GM13976 (cell line): ENCODE measurements at regions not wholly inside any gene's neighbourhood (a gene's known extent, or its start where the extent isn't known, plus 50 kb on each side); places are given as distances from the start of the nearest gene placed in this dataset.

ENCODE experiments used
- DNase-seq: peaks from one replicate; pipeline ENCODE4 v3.0.0; 2012; ENCODE audit warnings: low spot score
- CTCF ChIP-seq: IDR thresholded peaks from 2 replicates; pipeline ENCODE4 v1.5.1; 2012; ENCODE audit warnings: borderline replicate concordance, mild to moderate bottlenecking; ENCODE audit not compliant: insufficient read depth; ENCODE audit errors: extremely low read depth, missing control alignments, control extremely low read depth
- in situ Hi-C: fragments of 300-500 bp; cut with MboI; formaldehyde crosslinking; loops from one replicate; pipeline ENCODE4 v1.12.0; 2022; ENCODE audit warnings: low sequenced_read_pairs, mixed read lengths, inconsistent platforms; ENCODE audit not compliant: unreplicated experiment

- in situ Hi-C loops, result no loop called here
- TF ChIP-seq CTCF, result no peak
- DNase-seq, result no peak
Measured at GRCh38 chrX:39848243-39848642, 249.5 kb downstream of the BCOR start.

- in situ Hi-C loops, result no loop called here
- DNase-seq, result no peak
Measured at GRCh38 chrX:39848900-39849299, 248.9 kb downstream of the BCOR start.

GRCh38 chrX:39850209-39850608 is 247.5 kb downstream of the BCOR start:
- no peak for TF ChIP-seq CTCF
- in situ Hi-C loops, result no loop called here

More at GRCh38 chrX:39848900-39849299, 248.9 kb downstream of the BCOR start:
- no peak for TF ChIP-seq CTCF

GRCh38 chrX:39850630-39851152 is 247.1 kb downstream of the BCOR start:
- DNase-seq, result no peak
- TF ChIP-seq CTCF, result no peak
- in situ Hi-C loops, result no loop called here

More at GRCh38 chrX:39850209-39850608, 247.5 kb downstream of the BCOR start:
- no peak for DNase-seq

- TF ChIP-seq CTCF, result no peak
- in situ Hi-C loops, result no loop called here
- DNase-seq, result no peak
Measured at GRCh38 chrX:39851745-39852455, 245.9 kb downstream of the BCOR start.

GRCh38 chrX:39852491-39852890 is 245.3 kb downstream of the BCOR start:
- no peak for DNase-seq
- TF ChIP-seq CTCF, result no peak
- in situ Hi-C loops, result no loop called here
